SK-N-SH (cell line): ENCODE measurements at regions not wholly inside any gene's neighbourhood (a gene's known extent, or its start where the extent isn't known, plus 50 kb on each side); places are given as distances from the start of the nearest gene placed in this dataset.

Experiments used
- CTCF ChIA-PET: fragments of 300-600, 350-600 bp; formaldehyde crosslinking; extraction: SDS; loops from one replicate; lab custom pipeline; 2021; lab: Yijun Ruan, JAX
- POLR2A ChIA-PET: fragments of 350-600 bp; sonication (Branson Sonifier 250); formaldehyde crosslinking; extraction: SDS; loops from one replicate; lab custom pipeline; 2020; ENCODE audit warnings: antibody characterized with exemption, inconsistent platforms; lab: Yijun Ruan, JAX
- DNase-seq: peaks from one replicate; pipeline ENCODE4 v3.0.0; 2012
- H2AFZ ChIP-seq: fragments of 200-600 bp; sonication (generic); 2 replicates; pipeline ENCODE4 v1.8.1; 2016; ENCODE audit warnings: antibody characterized with exemption, mild to moderate bottlenecking, low read depth
- H3F3A ChIP-seq: fragments of 200-600 bp; sonication (generic); replicated peaks from 2 replicates; pipeline ENCODE3; 2016; ENCODE audit warnings: antibody characterized with exemption, mild to moderate bottlenecking; ENCODE audit not compliant: insufficient read depth
- H3K27ac ChIP-seq, 2 experiments: fragments of 200-500 bp in 1 of 2; fragments of 200-600 bp in 1 of 2; sonication (Bioruptor generic) in 1 of 2; sonication (generic), shearing (Covaris generic) in 1 of 2; 2 replicates each; pipeline versions ENCODE4 v1.5.1 to v1.6.1; 2014 to 2016; ENCODE audit warnings: low read depth in 2 of 2, inconsistent platforms in 1 of 2, low read length in 1 of 2, mild to moderate bottlenecking in 1 of 2, mixed read lengths in 1 of 2
- H3K27me3 ChIP-seq: fragments of 200-600 bp; sonication (generic), shearing (Covaris generic); 2 replicates; pipeline ENCODE4 v1.6.1; 2016; ENCODE audit warnings: mixed run types; ENCODE audit not compliant: insufficient read depth
- H3K36me3 ChIP-seq, 2 experiments: fragments of 200-500 bp in 1 of 2; fragments of 200-600 bp in 1 of 2; sonication (Bioruptor generic) in 1 of 2; sonication (generic) in 1 of 2; replicated peaks in 1 of 2; 2 replicates each; pipeline versions ENCODE3 to v1.5.1; 2014 to 2016; ENCODE audit warnings: low read length in 1 of 2, mild to moderate bottlenecking in 1 of 2; ENCODE audit not compliant: insufficient read depth in 2 of 2, control insufficient read depth in 1 of 2
- H3K4me1 ChIP-seq, 2 experiments: fragments of 200-500 bp in 1 of 2; fragments of 200-600 bp in 1 of 2; sonication (Bioruptor generic) in 1 of 2; sonication (generic), shearing (Covaris generic) in 1 of 2; 2 replicates each; pipeline versions ENCODE4 v1.5.1 to v1.6.1; 2014 to 2016; ENCODE audit warnings: low read depth in 1 of 2, low read length in 1 of 2, mixed run types in 1 of 2; ENCODE audit not compliant: insufficient read depth in 2 of 2, control insufficient read depth in 1 of 2
- H3K4me2 ChIP-seq: fragments of 200-600 bp; sonication (generic), shearing (Covaris generic); 2 replicates; pipeline ENCODE4 v1.6.1; 2017; ENCODE audit warnings: mixed run types
- H3K4me3 ChIP-seq, 2 experiments: fragments of 200-500 bp in 1 of 2; fragments of 200-600 bp in 1 of 2; sonication (Bioruptor generic) in 1 of 2; sonication (generic), shearing (Covaris generic) in 1 of 2; 2 replicates each; pipeline versions ENCODE4 v1.5.1 to v1.8.1; 2014 to 2016; ENCODE audit warnings: low read depth in 2 of 2, inconsistent platforms in 1 of 2, low read length in 1 of 2, mild to moderate bottlenecking in 1 of 2, mixed read lengths in 1 of 2, moderate library complexity in 1 of 2
- H3K79me2 ChIP-seq: fragments of 200-600 bp; sonication (generic); 2 replicates; pipeline ENCODE4 v1.8.1; 2017; ENCODE audit warnings: mild to moderate bottlenecking; ENCODE audit not compliant: insufficient read depth
- H3K9ac ChIP-seq: fragments of 200-600 bp; sonication (generic); 2 replicates; pipeline ENCODE4 v1.6.1; 2017; ENCODE audit warnings: mixed run types
- H3K9me2 ChIP-seq: fragments of 200-600 bp; sonication (generic); 2 replicates; pipeline ENCODE4 v1.6.1; 2017; ENCODE audit warnings: mixed run types
- H3K9me3 ChIP-seq: fragments of 200-600 bp; sonication (generic); 2 replicates; pipeline ENCODE4 v1.6.1; 2017; ENCODE audit warnings: mixed run types, mild to moderate bottlenecking, moderate library complexity
- H4K20me1 ChIP-seq: fragments of 200-600 bp; sonication (generic); 2 replicates; pipeline ENCODE4 v1.6.1; 2017; ENCODE audit warnings: mild to moderate bottlenecking, mixed run types; ENCODE audit not compliant: insufficient read depth
- CHD2 ChIP-seq: fragments of 150-350 bp; IDR thresholded peaks from 2 replicates; pipeline ENCODE4 v1.6.1; 2018; ENCODE audit warnings: low read length; ENCODE audit not compliant: partially characterized antibody
- ELF1 ChIP-seq: IDR thresholded peaks from 2 replicates; pipeline ENCODE4 v1.4.0; 2012
- EP300 ChIP-seq, 2 experiments: IDR thresholded peaks; 2 replicates each; pipeline versions ENCODE4 v1.4.0 to v1.6.1; 2012; ENCODE audit warnings: borderline replicate concordance in 1 of 2, low read depth in 1 of 2, low read length in 1 of 2
- FOXM1 ChIP-seq: IDR thresholded peaks from 2 replicates; pipeline ENCODE4 v1.4.0; 2012; ENCODE audit warnings: low read depth, mild to moderate bottlenecking
- GATA2 ChIP-seq: sonication (generic); formaldehyde crosslinking; IDR thresholded peaks from 2 replicates; pipeline ENCODE4 v1.5.0; 2020; ENCODE audit warnings: mild to moderate bottlenecking, missing genetic modification reagents
- MEF2A ChIP-seq: IDR thresholded peaks from 2 replicates; pipeline ENCODE4 v1.4.0; 2012; ENCODE audit warnings: low read depth, borderline replicate concordance
- MXI1 ChIP-seq: IDR thresholded peaks from 2 replicates; pipeline ENCODE4 v1.6.1; 2012; ENCODE audit warnings: mild to moderate bottlenecking, low read depth, low read length, improper control_type of control experiment
- NFIC ChIP-seq: IDR thresholded peaks from 2 replicates; pipeline ENCODE4 v1.4.0; 2012; ENCODE audit warnings: borderline replicate concordance
- NRF1 ChIP-seq: IDR thresholded peaks from 2 replicates; pipeline ENCODE4 v1.6.1; 2012; ENCODE audit warnings: low read depth, mild to moderate bottlenecking, low read length
- RCOR1 ChIP-seq: fragments of 150-350 bp; IDR thresholded peaks from 2 replicates; pipeline ENCODE4 v1.6.1; 2017; ENCODE audit warnings: antibody characterized with exemption, low read length
- RXRA ChIP-seq: IDR thresholded peaks from 2 replicates; pipeline ENCODE4 v1.4.0; 2012; ENCODE audit warnings: low read depth, mild to moderate bottlenecking, borderline replicate concordance
- TCF12 ChIP-seq: IDR thresholded peaks from 2 replicates; pipeline ENCODE4 v1.4.0; 2012
- TEAD4 ChIP-seq: IDR thresholded peaks from 2 replicates; pipeline ENCODE4 v1.4.0; 2012; ENCODE audit warnings: mild to moderate bottlenecking, borderline replicate concordance; ENCODE audit not compliant: insufficient read depth
- WGBS: methylation state at CpG from one replicate; pipeline ENCODE4 v1.1.6; 2017; ENCODE audit warnings: low lambda C conversion rate; 5-methylcytosine and 5-hydroxymethylcytosine counted together
- TF ChIP-seq, protein P1 (sequence below): IDR thresholded peaks from 2 replicates; pipeline ENCODE4 v1.4.0; 2012; ENCODE audit warnings: low read depth, borderline replicate concordance
- TF ChIP-seq, protein P2 (sequence below): fragments of 200-600 bp; sonication (generic); IDR thresholded peaks from 2 replicates; pipeline ENCODE4 v1.6.1; 2017; ENCODE audit warnings: antibody characterized with exemption, mild to moderate bottlenecking, moderate library complexity
- TF ChIP-seq, protein P3 (sequence below): IDR thresholded peaks from 2 replicates; pipeline ENCODE4 v1.4.0; 2012; ENCODE audit warnings: low read depth
- TF ChIP-seq, protein P4 (sequence below): IDR thresholded peaks from 2 replicates; pipeline ENCODE4; 2012
- TF ChIP-seq, protein P5 (sequence below): IDR thresholded peaks from 2 replicates; pipeline ENCODE4 v1.6.1; 2012; ENCODE audit warnings: mild to moderate bottlenecking, low read depth, low read length, moderate library complexity

DNA sequence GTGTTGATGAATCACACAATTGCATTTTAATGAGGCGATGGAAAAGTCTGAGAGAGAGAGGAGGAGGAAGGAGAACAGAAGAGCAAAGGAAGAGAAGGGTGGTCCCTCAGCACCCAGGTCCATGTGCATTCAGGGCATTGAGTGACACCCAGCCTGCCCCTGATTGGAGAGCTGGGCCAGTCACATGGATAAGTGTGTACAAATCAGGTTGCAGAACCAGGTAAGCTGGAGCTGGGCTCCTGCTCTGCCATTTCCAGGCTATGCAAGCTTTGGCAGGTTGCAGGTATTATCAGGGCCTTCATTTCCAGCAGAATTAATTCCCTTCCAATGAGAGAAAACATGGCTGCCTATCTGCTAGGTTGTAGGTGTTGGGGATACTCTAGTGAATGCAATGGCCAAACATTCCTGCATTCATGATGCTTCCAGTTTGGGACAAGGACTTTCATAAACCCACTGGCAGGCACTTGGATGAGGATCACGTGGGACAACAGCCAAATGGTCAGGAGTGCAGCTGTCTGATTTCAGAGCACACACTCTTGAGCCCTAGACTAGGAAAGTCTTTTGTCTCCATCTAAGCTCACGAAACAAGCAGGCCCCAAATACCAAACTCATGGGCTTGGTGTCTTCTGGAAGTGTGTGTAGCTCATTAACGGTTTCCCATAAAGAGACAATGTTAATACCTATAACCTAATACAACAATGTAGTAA, 577.9 kb upstream of the CDH5 start:
- Histone ChIP-seq H3K4me1 (peaks cover 0 to 4% of the 10 kb centered on the region in 2 experiments; a peak in 1 of 4 replicates), H3K36me3 (no peaks in the 10 kb centered on the region), H3K79me2 (no peaks in the 10 kb centered on the region), H3F3A (no peaks in the 10 kb centered on the region), H3K9me2 (no peaks in the 10 kb centered on the region), H3K27ac (no peak overlapping the region), H2AFZ (no peak overlapping the region), H3K9ac (no peak overlapping the region), H3K9me3 (no peaks in the 10 kb centered on the region), H3K4me2 (no peak overlapping the region), H3K27me3 (no peaks in the 10 kb centered on the region), H3K4me3 (no peak overlapping the region), H4K20me1 (no peaks in the 10 kb centered on the region)
- ChIA-PET CTCF (interaction anchor here (0.8 kb wide), 1 partner anchor 554 kb away, joined by 3 read pairs; no protein-coding TSS in a partner anchor), POLR2A (no interaction called here)
- TF ChIP-seq, protein P1, sequence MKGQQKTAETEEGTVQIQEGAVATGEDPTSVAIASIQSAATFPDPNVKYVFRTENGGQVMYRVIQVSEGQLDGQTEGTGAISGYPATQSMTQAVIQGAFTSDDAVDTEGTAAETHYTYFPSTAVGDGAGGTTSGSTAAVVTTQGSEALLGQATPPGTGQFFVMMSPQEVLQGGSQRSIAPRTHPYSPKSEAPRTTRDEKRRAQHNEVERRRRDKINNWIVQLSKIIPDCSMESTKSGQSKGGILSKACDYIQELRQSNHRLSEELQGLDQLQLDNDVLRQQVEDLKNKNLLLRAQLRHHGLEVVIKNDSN: no peak
- TF ChIP-seq GATA2 (CRISPR knock-in tag): no peak
- no peak for TF ChIP-seq TCF12
- no peak for TF ChIP-seq NFIC
- TF ChIP-seq RCOR1: no peak
- TF ChIP-seq TEAD4: no peak
- TF ChIP-seq EP300 (IDR thresholded peaks at IDR 0.05; ENCODE audit: borderline replicate concordance in 1 of 2, low read depth in 1 of 2, low read length in 1 of 2): no peak
- TF ChIP-seq ELF1: no peak
- TF ChIP-seq, protein P2, sequence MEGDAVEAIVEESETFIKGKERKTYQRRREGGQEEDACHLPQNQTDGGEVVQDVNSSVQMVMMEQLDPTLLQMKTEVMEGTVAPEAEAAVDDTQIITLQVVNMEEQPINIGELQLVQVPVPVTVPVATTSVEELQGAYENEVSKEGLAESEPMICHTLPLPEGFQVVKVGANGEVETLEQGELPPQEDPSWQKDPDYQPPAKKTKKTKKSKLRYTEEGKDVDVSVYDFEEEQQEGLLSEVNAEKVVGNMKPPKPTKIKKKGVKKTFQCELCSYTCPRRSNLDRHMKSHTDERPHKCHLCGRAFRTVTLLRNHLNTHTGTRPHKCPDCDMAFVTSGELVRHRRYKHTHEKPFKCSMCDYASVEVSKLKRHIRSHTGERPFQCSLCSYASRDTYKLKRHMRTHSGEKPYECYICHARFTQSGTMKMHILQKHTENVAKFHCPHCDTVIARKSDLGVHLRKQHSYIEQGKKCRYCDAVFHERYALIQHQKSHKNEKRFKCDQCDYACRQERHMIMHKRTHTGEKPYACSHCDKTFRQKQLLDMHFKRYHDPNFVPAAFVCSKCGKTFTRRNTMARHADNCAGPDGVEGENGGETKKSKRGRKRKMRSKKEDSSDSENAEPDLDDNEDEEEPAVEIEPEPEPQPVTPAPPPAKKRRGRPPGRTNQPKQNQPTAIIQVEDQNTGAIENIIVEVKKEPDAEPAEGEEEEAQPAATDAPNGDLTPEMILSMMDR: no peak
- TF ChIP-seq NRF1: no peak
- TF ChIP-seq MXI1: no peak
- TF ChIP-seq MEF2A: no peak
- TF ChIP-seq, protein P3, sequence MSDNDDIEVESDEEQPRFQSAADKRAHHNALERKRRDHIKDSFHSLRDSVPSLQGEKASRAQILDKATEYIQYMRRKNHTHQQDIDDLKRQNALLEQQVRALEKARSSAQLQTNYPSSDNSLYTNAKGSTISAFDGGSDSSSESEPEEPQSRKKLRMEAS: no peak
- no peak for TF ChIP-seq RXRA
- TF ChIP-seq, protein P4, sequence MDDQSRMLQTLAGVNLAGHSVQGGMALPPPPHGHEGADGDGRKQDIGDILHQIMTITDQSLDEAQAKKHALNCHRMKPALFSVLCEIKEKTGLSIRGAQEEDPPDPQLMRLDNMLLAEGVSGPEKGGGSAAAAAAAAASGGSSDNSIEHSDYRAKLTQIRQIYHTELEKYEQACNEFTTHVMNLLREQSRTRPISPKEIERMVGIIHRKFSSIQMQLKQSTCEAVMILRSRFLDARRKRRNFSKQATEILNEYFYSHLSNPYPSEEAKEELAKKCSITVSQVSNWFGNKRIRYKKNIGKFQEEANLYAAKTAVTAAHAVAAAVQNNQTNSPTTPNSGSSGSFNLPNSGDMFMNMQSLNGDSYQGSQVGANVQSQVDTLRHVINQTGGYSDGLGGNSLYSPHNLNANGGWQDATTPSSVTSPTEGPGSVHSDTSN: no peak
- no peak for TF ChIP-seq CHD2
- TF ChIP-seq, protein P5, sequence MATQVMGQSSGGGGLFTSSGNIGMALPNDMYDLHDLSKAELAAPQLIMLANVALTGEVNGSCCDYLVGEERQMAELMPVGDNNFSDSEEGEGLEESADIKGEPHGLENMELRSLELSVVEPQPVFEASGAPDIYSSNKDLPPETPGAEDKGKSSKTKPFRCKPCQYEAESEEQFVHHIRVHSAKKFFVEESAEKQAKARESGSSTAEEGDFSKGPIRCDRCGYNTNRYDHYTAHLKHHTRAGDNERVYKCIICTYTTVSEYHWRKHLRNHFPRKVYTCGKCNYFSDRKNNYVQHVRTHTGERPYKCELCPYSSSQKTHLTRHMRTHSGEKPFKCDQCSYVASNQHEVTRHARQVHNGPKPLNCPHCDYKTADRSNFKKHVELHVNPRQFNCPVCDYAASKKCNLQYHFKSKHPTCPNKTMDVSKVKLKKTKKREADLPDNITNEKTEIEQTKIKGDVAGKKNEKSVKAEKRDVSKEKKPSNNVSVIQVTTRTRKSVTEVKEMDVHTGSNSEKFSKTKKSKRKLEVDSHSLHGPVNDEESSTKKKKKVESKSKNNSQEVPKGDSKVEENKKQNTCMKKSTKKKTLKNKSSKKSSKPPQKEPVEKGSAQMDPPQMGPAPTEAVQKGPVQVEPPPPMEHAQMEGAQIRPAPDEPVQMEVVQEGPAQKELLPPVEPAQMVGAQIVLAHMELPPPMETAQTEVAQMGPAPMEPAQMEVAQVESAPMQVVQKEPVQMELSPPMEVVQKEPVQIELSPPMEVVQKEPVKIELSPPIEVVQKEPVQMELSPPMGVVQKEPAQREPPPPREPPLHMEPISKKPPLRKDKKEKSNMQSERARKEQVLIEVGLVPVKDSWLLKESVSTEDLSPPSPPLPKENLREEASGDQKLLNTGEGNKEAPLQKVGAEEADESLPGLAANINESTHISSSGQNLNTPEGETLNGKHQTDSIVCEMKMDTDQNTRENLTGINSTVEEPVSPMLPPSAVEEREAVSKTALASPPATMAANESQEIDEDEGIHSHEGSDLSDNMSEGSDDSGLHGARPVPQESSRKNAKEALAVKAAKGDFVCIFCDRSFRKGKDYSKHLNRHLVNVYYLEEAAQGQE: no peak
- TF ChIP-seq FOXM1: no peak
- WGBS: 47% methylated on average over 4 of the region's 4 CpGs
- no peak for DNase-seq
